Trophoblast cell (in vitro differentiated cells and primary cell): ENCODE measurements at regions not wholly inside any gene's neighbourhood (a gene's known extent, or its start where the extent isn't known, plus 50 kb on each side); places are given as distances from the start of the nearest gene placed in this dataset.

Experiments
- DNase-seq, 2 donors: peaks; one replicate each; pipeline ENCODE4 v3.0.0-alpha.2; 2016
- H2AFZ ChIP-seq: 2 replicates; pipeline ENCODE4 v1.6.1; 2013; ENCODE audit warnings: low read length, moderate library complexity, mild to moderate bottlenecking; ENCODE audit not compliant: insufficient read depth, poor library complexity
- H2AK5ac ChIP-seq: 2 replicates; pipeline ENCODE4 v1.6.1; 2013; ENCODE audit warnings: mild to moderate bottlenecking, low read length
- H2BK120ac ChIP-seq: 2 replicates; pipeline ENCODE4 v1.6.1; 2013; ENCODE audit warnings: low read length, mild to moderate bottlenecking, moderate library complexity; ENCODE audit not compliant: insufficient read depth, poor library complexity
- H2BK12ac ChIP-seq: 2 replicates; pipeline ENCODE4 v1.6.1; 2013; ENCODE audit warnings: mild to moderate bottlenecking, low read length, moderate library complexity
- H2BK5ac ChIP-seq: 2 replicates; pipeline ENCODE4 v1.6.1; 2013; ENCODE audit warnings: low read length, low read depth, moderate library complexity, mild to moderate bottlenecking; ENCODE audit not compliant: poor library complexity
- H3K14ac ChIP-seq: 2 replicates; pipeline ENCODE4 v1.6.1; 2013; ENCODE audit warnings: mild to moderate bottlenecking, low read length
- H3K18ac ChIP-seq: 2 replicates; pipeline ENCODE4 v1.6.1; 2013; ENCODE audit warnings: mild to moderate bottlenecking, low read length
- H3K23ac ChIP-seq: 2 replicates; pipeline ENCODE4 v1.6.1; 2013; ENCODE audit warnings: low read length
- H3K27ac ChIP-seq: 2 replicates; pipeline ENCODE4 v1.5.1; 2013; ENCODE audit warnings: low read depth, mild to moderate bottlenecking, inconsistent platforms, low read length, moderate library complexity
- H3K27me3 ChIP-seq: 2 replicates; pipeline ENCODE4 v1.6.1; 2013; ENCODE audit warnings: inconsistent platforms, mild to moderate bottlenecking, low read length, moderate library complexity; ENCODE audit not compliant: insufficient read depth
- H3K36me3 ChIP-seq, 2 experiments: 1 replicate in 1 of 2; 2 replicates in 1 of 2; pipeline ENCODE4 v1.6.1; 2013; ENCODE audit warnings: low read length in 2 of 2, mild to moderate bottlenecking in 2 of 2, moderate library complexity in 1 of 2; ENCODE audit not compliant: insufficient read depth in 2 of 2, control insufficient read depth in 1 of 2
- H3K4ac ChIP-seq: 2 replicates; pipeline ENCODE4 v1.6.1; 2013; ENCODE audit warnings: low read depth, mild to moderate bottlenecking, low read length, moderate library complexity
- H3K4me1 ChIP-seq, 2 experiments: 1 replicate in 1 of 2; 2 replicates in 1 of 2; pipeline ENCODE4 v1.6.1; 2013; ENCODE audit warnings: low read length in 2 of 2, mild to moderate bottlenecking in 2 of 2, moderate library complexity in 1 of 2; ENCODE audit not compliant: insufficient read depth in 2 of 2, control insufficient read depth in 1 of 2
- H3K4me2 ChIP-seq: 2 replicates; pipeline ENCODE4 v1.6.1; 2013; ENCODE audit warnings: inconsistent platforms, mild to moderate bottlenecking, low read length, moderate library complexity
- H3K4me3 ChIP-seq: 2 replicates; pipeline ENCODE4 v1.5.1; 2013; ENCODE audit warnings: mild to moderate bottlenecking, low read depth, low read length, inconsistent platforms
- H3K79me1 ChIP-seq: one replicate; pipeline ENCODE4 v1.6.1; 2013; ENCODE audit warnings: low read length
- H3K79me2 ChIP-seq: 2 replicates; pipeline ENCODE4 v1.6.1; 2013; ENCODE audit warnings: low read length, mild to moderate bottlenecking; ENCODE audit not compliant: control insufficient read depth, insufficient read depth, poor library complexity
- H3K9ac ChIP-seq: 2 replicates; pipeline ENCODE4 v1.6.1; 2013; ENCODE audit warnings: mild to moderate bottlenecking, low read length
- H3K9me3 ChIP-seq: 2 replicates; pipeline ENCODE4 v1.6.1; 2013; ENCODE audit warnings: low read depth, mild to moderate bottlenecking, control low read depth, inconsistent platforms, low read length; ENCODE audit not compliant: insufficient read depth
- H4K12ac ChIP-seq: 2 replicates; pipeline ENCODE4 v1.6.1; 2013; ENCODE audit warnings: low read depth, mild to moderate bottlenecking, low read length, moderate library complexity
- H4K8ac ChIP-seq: 2 replicates; pipeline ENCODE4 v1.6.1; 2013; ENCODE audit warnings: low read depth, mild to moderate bottlenecking, low read length, moderate library complexity
- H4K91ac ChIP-seq: one replicate; pipeline ENCODE4 v1.6.1; 2013; ENCODE audit warnings: low read depth, mild to moderate bottlenecking, low read length, moderate library complexity
- WGBS: extraction: QIAGEN DNeasy Blood & Tissue Kit; methylation state at CpG from one replicate; pipeline ENCODE4 v1.1.7; 2013; ENCODE audit warnings: missing lambda C conversion rate; ENCODE audit not compliant: insufficient read length, insufficient coverage; ENCODE audit errors: extremely low coverage; 5-methylcytosine and 5-hydroxymethylcytosine counted together

DNA sequence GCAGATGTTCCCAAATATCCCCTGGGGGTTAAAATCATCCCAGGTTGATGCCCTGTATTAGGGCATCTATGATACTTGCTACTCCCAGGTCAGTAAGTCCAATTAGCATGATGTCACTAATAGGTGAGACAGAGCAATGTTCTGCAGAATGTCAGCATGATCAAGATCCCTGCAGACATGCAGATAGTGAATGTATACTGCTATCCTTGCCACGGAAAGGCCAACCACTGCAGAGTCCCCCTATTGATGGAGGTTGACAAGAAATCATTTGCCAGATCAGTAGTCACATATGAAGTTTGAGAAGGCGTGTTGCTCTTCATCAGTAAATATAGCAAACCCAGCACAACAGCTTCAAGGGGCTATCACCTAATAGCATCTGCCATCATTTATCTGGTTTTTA is 97.4 kb downstream of the SETD4 start:
- Histone ChIP-seq H3K4me3 (no peak overlapping the region), H2AFZ (no peak overlapping the region), H3K79me2 (no peaks in the 10 kb centered on the region), H3K18ac (no peak overlapping the region), H3K9me3 (no peaks in the 10 kb centered on the region), H3K4ac (no peak overlapping the region), H4K8ac (no peak overlapping the region), H3K79me1 (no peaks in the 10 kb centered on the region), H2BK5ac (no peak overlapping the region), H3K27ac (no peak overlapping the region), H3K14ac (no peak overlapping the region), H3K23ac (no peak overlapping the region), H4K91ac (no peak overlapping the region), H2BK120ac (no peak overlapping the region), H4K12ac (no peak overlapping the region), H3K4me2 (no peak overlapping the region), H2BK12ac (no peak overlapping the region), H3K9ac (no peak overlapping the region), H2AK5ac (no peak overlapping the region), H3K27me3 (no peaks in the 10 kb centered on the region), H3K4me1 (no peaks in the 10 kb centered on the region), H3K36me3 (no peaks in the 10 kb centered on the region)
- DNase-seq, result no peak
- no CpG with 5 or more reads among the region's 2 CpGs for WGBS

DNA sequence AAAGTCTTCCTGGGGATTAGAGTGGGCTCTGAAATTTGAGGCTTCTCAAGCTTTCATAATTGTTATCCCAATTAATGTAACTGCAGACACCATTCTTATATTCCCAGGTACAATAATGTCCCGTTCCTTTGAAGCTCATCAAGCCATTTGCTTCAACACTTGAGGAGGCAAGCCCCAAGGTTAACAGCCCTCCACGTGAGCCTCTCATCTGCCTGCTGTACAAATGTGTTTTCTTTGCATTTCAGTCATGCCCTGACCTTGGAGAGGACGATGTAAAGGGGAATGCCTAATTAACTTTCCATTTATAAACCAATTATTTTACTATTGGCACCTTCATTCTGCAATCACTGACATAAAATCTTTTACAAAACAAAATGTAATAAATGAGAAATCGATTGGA is 106.3 kb downstream of the SETD4 start:
- WGBS, result no CpG with 5 or more reads among the region's 4 CpGs
- H3K23ac ChIP-seq, result no peak overlapping the region
- H2BK5ac ChIP-seq, result peak overlapping the region; percentile 4
- no peak overlapping the region for H3K14ac ChIP-seq
- H3K18ac ChIP-seq, result no peak overlapping the region
- no peak overlapping the region for H2BK120ac ChIP-seq
- peaks cover 3% of the 10 kb centered on the region for H3K9me3 ChIP-seq
- no peaks in the 10 kb centered on the region for H3K27me3 ChIP-seq
- H3K9ac ChIP-seq, result no peak overlapping the region
- H2AFZ ChIP-seq, result no peak overlapping the region
- H3K79me1 ChIP-seq, result peaks cover 14% of the 10 kb centered on the region
- no peak overlapping the region for H4K8ac ChIP-seq
- H3K4me3 ChIP-seq, result no peak overlapping the region
- peak overlapping the region; percentile 29 for H3K27ac ChIP-seq
- no peak overlapping the region for H3K4ac ChIP-seq
- peaks cover 4 to 6% of the 10 kb centered on the region in 2 experiments for H3K4me1 ChIP-seq
- no peaks in the 10 kb centered on the region for H3K36me3 ChIP-seq
- no peak for DNase-seq
- H4K91ac ChIP-seq, result no peak overlapping the region
- no peak overlapping the region for H4K12ac ChIP-seq
- no peak overlapping the region for H3K4me2 ChIP-seq
- H2AK5ac ChIP-seq, result no peak overlapping the region
- H3K79me2 ChIP-seq, result peaks cover 2% of the 10 kb centered on the region
- no peak overlapping the region for H2BK12ac ChIP-seq

DNA sequence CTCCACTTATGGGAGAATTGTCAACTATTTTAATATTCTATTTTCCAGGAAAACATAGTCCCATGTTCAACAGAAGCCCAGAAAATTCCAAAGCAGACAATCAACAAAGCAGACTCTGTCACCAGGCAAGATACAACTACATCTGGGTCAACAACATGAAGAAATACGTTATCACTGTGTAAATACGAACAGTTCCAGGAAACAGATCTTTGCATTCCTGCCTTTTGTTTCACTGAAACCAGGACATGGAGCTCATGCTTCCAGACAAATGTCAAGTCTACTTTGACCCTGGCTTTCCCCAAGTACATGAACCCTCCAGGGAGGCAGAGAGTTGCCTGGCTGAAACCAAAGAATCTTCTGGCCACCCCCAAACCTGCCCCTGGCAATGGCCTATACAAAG is 106.7 kb downstream of the SETD4 start:
- Histone ChIP-seq H3K14ac (no peak overlapping the region), H3K9ac (no peak overlapping the region), H2BK5ac (no peak overlapping the region), H3K4me2 (no peak overlapping the region), H3K36me3 (no peaks in the 10 kb centered on the region), H2BK12ac (no peak overlapping the region), H3K23ac (no peak overlapping the region), H3K18ac (no peak overlapping the region), H3K9me3 (peaks cover 3% of the 10 kb centered on the region), H2BK120ac (no peak overlapping the region), H3K27ac (peak overlapping the region; percentile 72), H4K91ac (no peak overlapping the region), H2AFZ (no peak overlapping the region), H3K79me2 (peaks cover 2% of the 10 kb centered on the region), H4K8ac (no peak overlapping the region), H4K12ac (no peak overlapping the region), H3K4ac (no peak overlapping the region), H2AK5ac (no peak overlapping the region), H3K4me1 (peaks cover 4 to 6% of the 10 kb centered on the region in 2 experiments), H3K27me3 (no peaks in the 10 kb centered on the region), H3K79me1 (peaks cover 14% of the 10 kb centered on the region), H3K4me3 (no peak overlapping the region)
- WGBS, result no CpG with 5 or more reads among the region's 2 CpGs
- DNase-seq, result peak in 1 of 2 donors; percentile 49

DNA sequence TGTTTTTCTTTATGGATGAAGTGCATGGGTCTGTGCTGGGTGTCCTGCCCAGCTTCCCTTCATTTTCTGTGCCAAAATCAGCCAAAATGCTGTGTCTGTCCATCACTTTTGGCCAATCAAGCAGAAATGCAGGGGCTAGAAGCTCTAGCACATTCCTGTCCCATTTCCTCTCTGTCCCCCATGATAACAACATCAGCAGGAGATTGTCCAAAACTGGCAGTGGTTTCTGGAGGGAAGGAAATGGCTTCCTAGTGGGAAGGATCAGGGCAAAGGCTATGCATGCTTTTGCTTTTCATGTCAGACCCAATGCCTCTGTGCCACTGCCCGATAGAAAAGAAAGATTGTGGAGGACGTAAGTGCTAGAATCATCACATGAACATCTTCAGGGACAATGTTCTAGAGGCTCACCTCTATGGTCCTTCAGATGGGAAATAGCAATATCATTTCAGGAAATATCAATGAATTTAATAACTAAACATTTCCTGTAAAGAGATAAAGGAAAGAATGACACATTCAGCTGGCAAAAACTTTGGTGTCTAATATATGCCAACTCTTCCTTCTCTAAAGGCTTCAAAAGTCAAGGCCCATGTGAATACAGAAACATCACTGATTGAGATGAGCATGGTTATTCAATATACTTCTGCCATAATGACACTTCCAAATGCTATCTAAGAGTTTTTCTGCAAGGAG is 107.5 kb downstream of the SETD4 start:
- H3K4me3 ChIP-seq, result no peak overlapping the region
- H4K8ac ChIP-seq, result peak overlapping the region; percentile 63
- peak overlapping the region; percentile 95 for H2AK5ac ChIP-seq
- no peak overlapping the region for H2AFZ ChIP-seq
- DNase-seq, result no peak
- H2BK5ac ChIP-seq, result peak overlapping the region; percentile 80
- H3K9ac ChIP-seq, result no peak overlapping the region
- no peak overlapping the region for H3K23ac ChIP-seq
- no peaks in the 10 kb centered on the region for H3K36me3 ChIP-seq
- no CpG with 5 or more reads among the region's 2 CpGs for WGBS
- no peak overlapping the region for H3K4me2 ChIP-seq
- H3K14ac ChIP-seq, result peak overlapping the region; percentile 11
- H3K18ac ChIP-seq, result peak overlapping the region; percentile 14
- H3K27me3 ChIP-seq, result no peaks in the 10 kb centered on the region
- peak overlapping the region; percentile 33 for H2BK12ac ChIP-seq
- H4K12ac ChIP-seq, result no peak overlapping the region
- H3K9me3 ChIP-seq, result peaks cover 3% of the 10 kb centered on the region
- peak overlapping the region; percentile 29 for H2BK120ac ChIP-seq
- H4K91ac ChIP-seq, result peak overlapping the region; percentile 95
- H3K4me1 ChIP-seq, result peaks cover 4 to 6% of the 10 kb centered on the region in 2 experiments
- H3K4ac ChIP-seq, result peak overlapping the region; percentile 66
- H3K79me1 ChIP-seq, result peaks cover 14% of the 10 kb centered on the region
- peak overlapping the region; percentile 57 for H3K27ac ChIP-seq
- peaks cover 2% of the 10 kb centered on the region for H3K79me2 ChIP-seq
